H9 (cell line): ENCODE measurements at regions not wholly inside any gene's neighbourhood (a gene's known extent, or its start where the extent isn't known, plus 50 kb on each side); places are given as distances from the start of the nearest gene placed in this dataset.

Source experiments
- DNase-seq: peaks from one replicate; pipeline ENCODE4 v3.0.0-alpha.2; 2017
- H2AFZ ChIP-seq: one replicate; pipeline ENCODE4 v1.6.1; 2013; ENCODE audit warnings: mild to moderate bottlenecking, low read length, control low read depth, moderate library complexity
- H2AK5ac ChIP-seq: 2 replicates; pipeline ENCODE4 v1.6.1; 2013; ENCODE audit warnings: low read length, control low read depth, mixed read lengths; ENCODE audit not compliant: insufficient read length
- H2BK120ac ChIP-seq: one replicate; pipeline ENCODE4 v1.6.1; 2013; ENCODE audit warnings: low read depth, mild to moderate bottlenecking, low read length, control low read depth, inconsistent platforms; ENCODE audit not compliant: poor library complexity, severe bottlenecking
- H2BK12ac ChIP-seq: 2 replicates; pipeline ENCODE4 v1.6.1; 2013; ENCODE audit warnings: low read length, control low read depth, mixed read lengths, low read depth; ENCODE audit not compliant: insufficient read length
- H2BK15ac ChIP-seq: 2 replicates; pipeline ENCODE4 v1.6.1; 2013; ENCODE audit warnings: low read depth, low read length, control low read depth
- H2BK20ac ChIP-seq: one replicate; pipeline ENCODE4 v1.6.1; 2013; ENCODE audit warnings: low read depth, mild to moderate bottlenecking, low read length, control low read depth, inconsistent platforms; ENCODE audit not compliant: poor library complexity, severe bottlenecking
- H2BK5ac ChIP-seq: 2 replicates; pipeline ENCODE4 v1.6.1; 2013; ENCODE audit warnings: low read length, control low read depth, mixed read lengths; ENCODE audit not compliant: insufficient read length
- H3K14ac ChIP-seq: 2 replicates; pipeline ENCODE4 v1.6.1; 2013; ENCODE audit warnings: low read length, control low read depth; ENCODE audit not compliant: insufficient read depth
- H3K18ac ChIP-seq: 2 replicates; pipeline ENCODE4 v1.6.1; 2013; ENCODE audit warnings: low read depth, mild to moderate bottlenecking, mixed read lengths, low read length, control low read depth; ENCODE audit not compliant: insufficient read length
- H3K23ac ChIP-seq: 2 replicates; pipeline ENCODE4 v1.6.1; 2013; ENCODE audit warnings: low read length, control low read depth, mixed read lengths, low read depth; ENCODE audit not compliant: insufficient read length
- H3K23me2 ChIP-seq: 2 replicates; pipeline ENCODE4 v1.6.1; 2013; ENCODE audit warnings: low read depth, mild to moderate bottlenecking, mixed read lengths, low read length, control low read depth; ENCODE audit not compliant: insufficient read length, poor library complexity, severe bottlenecking
- H3K27ac ChIP-seq: 2 replicates; pipeline ENCODE4 v1.5.1; 2013; ENCODE audit warnings: low read length, control low read depth, mixed read lengths, low read depth; ENCODE audit not compliant: insufficient read length
- H3K27me3 ChIP-seq: 2 replicates; pipeline ENCODE4 v1.6.1; 2013; ENCODE audit warnings: low read length, control low read depth, inconsistent platforms; ENCODE audit not compliant: insufficient read depth
- H3K4ac ChIP-seq: 2 replicates; pipeline ENCODE4 v1.6.1; 2013; ENCODE audit warnings: low read depth, mild to moderate bottlenecking, control low read depth, inconsistent platforms, low read length, moderate library complexity
- H3K4me1 ChIP-seq: 2 replicates; pipeline ENCODE4 v1.6.1; 2013; ENCODE audit warnings: low read length, control low read depth, inconsistent platforms; ENCODE audit not compliant: insufficient read depth
- H3K4me2 ChIP-seq: 2 replicates; pipeline ENCODE4 v1.6.1; 2013; ENCODE audit warnings: low read length, control low read depth, mixed read lengths; ENCODE audit not compliant: insufficient read length, insufficient read depth
- H3K56ac ChIP-seq: 2 replicates; pipeline ENCODE4 v1.6.1; 2013; ENCODE audit warnings: low read depth, mild to moderate bottlenecking, mixed read lengths, low read length, control low read depth; ENCODE audit not compliant: insufficient read length
- H3K79me1 ChIP-seq: 2 replicates; pipeline ENCODE4 v1.6.1; 2013; ENCODE audit warnings: low read depth, mild to moderate bottlenecking, moderate library complexity, low read length, control low read depth, inconsistent platforms; ENCODE audit not compliant: insufficient read depth, poor library complexity, severe bottlenecking
- H3K79me2 ChIP-seq: 2 replicates; pipeline ENCODE4 v1.6.1; 2013; ENCODE audit warnings: low read length, control low read depth, inconsistent platforms; ENCODE audit not compliant: insufficient read depth
- H3K9ac ChIP-seq: 2 replicates; pipeline ENCODE4 v1.6.1; 2013; ENCODE audit warnings: low read length, control low read depth, mixed read lengths; ENCODE audit not compliant: insufficient read length; ENCODE audit errors: extremely low read depth
- H3K9me3 ChIP-seq: one replicate; pipeline ENCODE4 v1.6.1; 2013; ENCODE audit warnings: low read depth, low read length, inconsistent platforms; ENCODE audit not compliant: control insufficient read depth
- H3T11ph ChIP-seq: one replicate; pipeline ENCODE4 v1.6.1; 2013; ENCODE audit warnings: mild to moderate bottlenecking, low read length, control low read depth, inconsistent platforms
- H4K20me1 ChIP-seq: one replicate; pipeline ENCODE4 v1.6.1; 2013; ENCODE audit not compliant: control insufficient read depth, insufficient read length, insufficient read depth
- H4K5ac ChIP-seq: 2 replicates; pipeline ENCODE4 v1.6.1; 2013; ENCODE audit warnings: low read depth, mild to moderate bottlenecking, mixed read lengths, low read length, control low read depth; ENCODE audit not compliant: insufficient read length
- H4K8ac ChIP-seq: replicated peaks from 2 replicates; pipeline ENCODE4 v1.6.1; 2013; ENCODE audit warnings: low read length, control low read depth, mixed read lengths, low read depth; ENCODE audit not compliant: insufficient read length
- H4K91ac ChIP-seq: 2 replicates; pipeline ENCODE4 v1.6.1; 2013; ENCODE audit warnings: low read depth, mild to moderate bottlenecking, moderate library complexity, mixed read lengths, low read length, control low read depth; ENCODE audit not compliant: insufficient read length
- H3K27ac Mint-ChIP-seq, 3 experiments: 2 replicates in 2 of 3; 3 replicates in 1 of 3; pipeline ENCODE4 v1.8.0; 2020 to 2021; ENCODE audit warnings: mixed read lengths in 3 of 3, mild to moderate bottlenecking in 1 of 3, moderate library complexity in 1 of 3
- H3K27me3 Mint-ChIP-seq: 2 replicates; pipeline ENCODE4 v1.8.0; 2021; ENCODE audit warnings: low read depth, mild to moderate bottlenecking, moderate library complexity, mixed read lengths
- H3K36me3 Mint-ChIP-seq, 3 experiments: 2 replicates in 2 of 3; 3 replicates in 1 of 3; pipeline ENCODE4 v1.8.0; 2020 to 2021; ENCODE audit warnings: low read depth in 3 of 3, mixed read lengths in 3 of 3; ENCODE audit not compliant: insufficient read depth in 1 of 3
- H3K4me1 Mint-ChIP-seq, 2 experiments: 2 replicates each; pipeline ENCODE4 v1.8.0; 2020; ENCODE audit warnings: mixed read lengths in 2 of 2
- H3K4me3 Mint-ChIP-seq, 2 experiments: 2 replicates in 1 of 2; 3 replicates in 1 of 2; pipeline ENCODE4 v1.8.0; 2020 to 2021; ENCODE audit warnings: mild to moderate bottlenecking in 2 of 2, mixed read lengths in 2 of 2, moderate library complexity in 1 of 2
- H3K9me3 Mint-ChIP-seq, 2 experiments: 2 replicates in 1 of 2; 3 replicates in 1 of 2; pipeline ENCODE4 v1.8.0; 2020; ENCODE audit warnings: mild to moderate bottlenecking in 2 of 2, mixed read lengths in 2 of 2, moderate library complexity in 1 of 2
- CTCF ChIP-seq: fragments of 200-600 bp; sonication (generic); conservative IDR thresholded peaks from 3 replicates; pipeline ENCODE4 v1.8.0; 2021; ENCODE audit warnings: antibody characterized with exemption, mild to moderate bottlenecking
- WGBS: extraction: QIAGEN DNeasy Blood & Tissue Kit; methylation state at CpG from one replicate; pipeline ENCODE4 v1.1.7; 2013; ENCODE audit warnings: missing lambda C conversion rate, low lambda C conversion rate, mixed read lengths; ENCODE audit not compliant: insufficient read length; ENCODE audit errors: extremely low coverage; 5-methylcytosine and 5-hydroxymethylcytosine counted together

DNA sequence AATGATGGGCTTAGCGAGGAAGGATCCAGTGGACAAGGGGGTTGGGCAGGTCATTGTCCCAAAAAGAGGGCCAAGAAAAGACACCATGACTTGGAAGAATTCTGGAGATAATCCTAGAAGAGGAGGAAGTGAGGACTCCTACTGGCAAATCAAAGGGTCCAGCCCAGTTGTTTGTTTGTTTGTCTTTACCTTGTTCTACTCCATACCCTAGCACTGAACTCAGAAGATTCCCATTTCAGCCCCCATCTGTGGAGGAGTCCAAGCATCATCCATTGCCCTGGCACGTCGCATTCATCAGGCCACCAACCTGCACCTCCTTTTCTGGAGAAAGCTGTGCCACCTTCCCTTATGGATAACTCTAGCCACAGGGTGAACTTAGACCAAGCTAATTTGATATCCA is 326.2 kb downstream of the EN1 start:
- H2BK12ac ChIP-seq: no peak overlapping the region
- no peak overlapping the region for H4K8ac ChIP-seq
- no peak overlapping the region for H2BK15ac ChIP-seq
- no peak overlapping the region for H2BK120ac ChIP-seq
- H3K23me2 ChIP-seq: no peaks in the 10 kb centered on the region
- WGBS: no CpG with 5 or more reads among the region's 3 CpGs
- Mint-ChIP-seq H3K9me3 (peaks cover 33 to 34% of the 10 kb centered on the region in 2 experiments), H3K4me3 (no peak overlapping the region), H3K27me3 (no peaks in the 10 kb centered on the region; the same call in 1 of the 2 replicates), H3K36me3 (peaks cover 8 to 39% (median 25%) of the 10 kb centered on the region in 3 experiments), H3K4me1 (no peaks in the 10 kb centered on the region), H3K27ac (no peak overlapping the region)
- no peak for DNase-seq
- no peaks in the 10 kb centered on the region for H4K20me1 ChIP-seq
- no peak overlapping the region for H3K14ac ChIP-seq
- H3K27me3 ChIP-seq: no peaks in the 10 kb centered on the region
- H3K27ac ChIP-seq: no peak overlapping the region
- peaks cover 21% of the 10 kb centered on the region for H3K9me3 ChIP-seq
- no peak overlapping the region for H4K91ac ChIP-seq
- H3K56ac ChIP-seq: no peak overlapping the region
- H3K18ac ChIP-seq: no peak overlapping the region
- no peaks in the 10 kb centered on the region for H3K4me1 ChIP-seq
- no peak overlapping the region for H2BK20ac ChIP-seq
- no peaks in the 10 kb centered on the region for H3K79me2 ChIP-seq
- H3K4me2 ChIP-seq: no peak overlapping the region
- TF ChIP-seq CTCF: no peak
- no peak overlapping the region for H3K9ac ChIP-seq
- no peak overlapping the region for H2AK5ac ChIP-seq
- no peak overlapping the region for H2AFZ ChIP-seq
- no peak overlapping the region for H2BK5ac ChIP-seq
- H3K23ac ChIP-seq: no peak overlapping the region
- H3K4ac ChIP-seq: no peak overlapping the region
- H3T11ph ChIP-seq: no peak overlapping the region
- no peaks in the 10 kb centered on the region for H3K79me1 ChIP-seq
- H4K5ac ChIP-seq: no peak overlapping the region
